Breast epithelium (tissue), 4 donors: ENCODE measurements at regions not wholly inside any gene's neighbourhood (a gene's known extent, or its start where the extent isn't known, plus 50 kb on each side); places are given as distances from the start of the nearest gene placed in this dataset.

Experiments
- DNase-seq, 2 donors: peaks; one replicate each; pipeline ENCODE4 v3.0.0-alpha.2; 2019; ENCODE audit warnings: low spot score in 2 of 2
- H3K27ac ChIP-seq, 2 donors: fragments of 200-600 bp; sonication (generic) in 1 of 2; one replicate each; pipeline ENCODE4 v1.5.1; 2016 to 2019; ENCODE audit warnings: mild to moderate bottlenecking in 1 of 2
- H3K27me3 ChIP-seq, 2 donors: fragments of 200-600 bp; sonication (generic) in 1 of 2; one replicate each; pipeline versions ENCODE4 v1.5.1 to v1.6.0; 2017 to 2019; ENCODE audit warnings: control low read depth in 1 of 2, mild to moderate bottlenecking in 1 of 2
- H3K36me3 ChIP-seq: fragments of 200-600 bp; one replicate; pipeline ENCODE4 v1.5.1; 2019
- H3K4me1 ChIP-seq, 2 donors: fragments of 200-600 bp; sonication (generic); one replicate each; pipeline ENCODE4 v1.5.1; 2016 to 2019; ENCODE audit warnings: control low read depth in 1 of 2
- H3K4me3 ChIP-seq, 3 donors: fragments of 200-600 bp; sonication (generic); 1 replicate in 2 of 3; 2 replicates in 1 of 3; pipeline ENCODE4 v1.5.1; 2016 to 2019; ENCODE audit warnings: mild to moderate bottlenecking in 3 of 3, moderate library complexity in 2 of 3
- H3K9me3 ChIP-seq, 2 donors: fragments of 200-600 bp; sonication (generic) in 1 of 2; one replicate each; pipeline ENCODE4 v1.5.1; 2016 to 2019; ENCODE audit warnings: control low read depth in 1 of 2
- CTCF ChIP-seq, 3 donors: fragments of 450-650 bp; IDR thresholded peaks; one replicate each; pipeline ENCODE4 v1.5.1; 2016 to 2017; ENCODE audit warnings: antibody characterized with exemption in 3 of 3, mild to moderate bottlenecking in 3 of 3, moderate library complexity in 3 of 3
- POLR2A ChIP-seq: fragments of 450-650 bp; IDR thresholded peaks from one replicate; pipeline ENCODE4 v1.6.1; 2016; ENCODE audit warnings: antibody characterized with exemption, mild to moderate bottlenecking, moderate library complexity
- POLR2AphosphoS5 ChIP-seq, 3 donors: sonication (generic); formaldehyde crosslinking; IDR thresholded peaks; one replicate each; pipeline ENCODE4 v1.6.1; 2017; ENCODE audit warnings: antibody characterized with exemption in 3 of 3
- intact Hi-C: fragments of 100-400 bp; cut with DNase I; formaldehyde crosslinking; loops from one replicate; pipeline ENCODE4 v1.15.1; 2023; ENCODE audit warnings: low total_unique reads

GRCh38 chr2:184543832-184544231, 54.5 kb upstream of the ZNF804A start:
- H3K4me3 ChIP-seq = no peak overlapping the region
- no peak overlapping the region for H3K27ac ChIP-seq
- no peak for TF ChIP-seq POLR2AphosphoS5 (IDR thresholded peaks at IDR 0.05)
- no peak for TF ChIP-seq POLR2A
- TF ChIP-seq CTCF (IDR thresholded peaks at IDR 0.05) = no peak
- H3K36me3 ChIP-seq = no peaks in the 10 kb centered on the region
- intact Hi-C loops = loop anchor here (5.0 kb wide), 1 partner anchor 813 kb away; no protein-coding TSS in a partner anchor
- H3K4me1 ChIP-seq = no peaks in the 10 kb centered on the region
- no peak for DNase-seq
- H3K27me3 ChIP-seq = no peaks in the 10 kb centered on the region
- no peaks in the 10 kb centered on the region for H3K9me3 ChIP-seq
